ENCODE measurements at regions not wholly inside any gene's neighbourhood (a gene's known extent, or its start where the extent isn't known, plus 50 kb on each side); places are given as distances from the start of the nearest gene placed in this dataset.

- no peak for ATAC-seq
- TF ChIP-seq BACH2 (CRISPR knock-in tag; IDR thresholded peaks at IDR 0.05; ENCODE audit: borderline replicate concordance) (no peak), ESRRG (CRISPR knock-in tag; IDR thresholded peaks at IDR 0.05) (no peak), POU6F1 (CRISPR knock-in tag; IDR thresholded peaks at IDR 0.05; ENCODE audit: borderline replicate concordance, low read depth) (no peak), OSR1 (CRISPR knock-in tag; IDR thresholded peaks at IDR 0.05) (no peak), PPARA (CRISPR knock-in tag; IDR thresholded peaks at IDR 0.05; ENCODE audit: borderline replicate concordance) (no peak), ZNF8 (CRISPR knock-in tag; IDR thresholded peaks at IDR 0.05) (no peak), TCF4 (CRISPR knock-in tag; IDR thresholded peaks at IDR 0.05; ENCODE audit: borderline replicate concordance) (no peak)
- TF ChIP-seq, protein P1, sequence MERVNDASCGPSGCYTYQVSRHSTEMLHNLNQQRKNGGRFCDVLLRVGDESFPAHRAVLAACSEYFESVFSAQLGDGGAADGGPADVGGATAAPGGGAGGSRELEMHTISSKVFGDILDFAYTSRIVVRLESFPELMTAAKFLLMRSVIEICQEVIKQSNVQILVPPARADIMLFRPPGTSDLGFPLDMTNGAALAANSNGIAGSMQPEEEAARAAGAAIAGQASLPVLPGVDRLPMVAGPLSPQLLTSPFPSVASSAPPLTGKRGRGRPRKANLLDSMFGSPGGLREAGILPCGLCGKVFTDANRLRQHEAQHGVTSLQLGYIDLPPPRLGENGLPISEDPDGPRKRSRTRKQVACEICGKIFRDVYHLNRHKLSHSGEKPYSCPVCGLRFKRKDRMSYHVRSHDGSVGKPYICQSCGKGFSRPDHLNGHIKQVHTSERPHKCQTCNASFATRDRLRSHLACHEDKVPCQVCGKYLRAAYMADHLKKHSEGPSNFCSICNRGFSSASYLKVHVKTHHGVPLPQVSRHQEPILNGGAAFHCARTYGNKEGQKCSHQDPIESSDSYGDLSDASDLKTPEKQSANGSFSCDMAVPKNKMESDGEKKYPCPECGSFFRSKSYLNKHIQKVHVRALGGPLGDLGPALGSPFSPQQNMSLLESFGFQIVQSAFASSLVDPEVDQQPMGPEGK (CRISPR knock-in tag; IDR thresholded peaks at IDR 0.05; ENCODE audit: borderline replicate concordance): no peak
Measured at GRCh38 chr5:9863486-9863885, 233.3 kb upstream of the TAS2R1 start.

DNA sequence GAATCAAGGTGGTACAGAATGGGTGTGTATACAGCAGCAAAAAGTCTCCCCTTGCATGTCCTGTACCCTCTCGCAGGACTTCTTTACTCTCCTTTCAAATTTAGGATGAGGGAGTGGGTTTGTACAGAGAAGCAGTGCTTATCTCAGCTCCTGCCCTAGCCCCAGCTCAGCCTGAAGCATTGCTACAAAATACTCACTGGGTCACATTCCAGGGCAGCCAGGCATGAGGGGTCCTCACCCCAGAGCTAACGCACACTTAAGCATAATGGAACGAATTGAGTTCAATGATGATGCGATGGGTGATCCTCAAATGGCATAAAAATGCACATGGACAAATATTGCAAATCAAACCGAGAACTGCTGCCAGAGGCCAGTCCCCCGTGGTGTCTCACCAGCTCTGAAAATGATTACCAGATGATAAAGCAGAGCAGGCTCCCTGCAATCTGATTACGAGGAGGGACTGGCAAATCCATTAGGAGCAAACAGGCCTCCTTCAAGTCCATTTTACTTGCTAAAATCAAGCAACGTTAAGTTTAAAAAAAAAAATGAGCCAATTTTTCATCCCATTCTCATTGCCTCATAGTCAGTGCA, 231.6 kb upstream of the TAS2R1 start:
- peak; percentile 50; the same call in 2 of the 3 replicates for ATAC-seq
- no peak for TF ChIP-seq RARB (CRISPR knock-in tag; IDR thresholded peaks at IDR 0.05)
- TF ChIP-seq ZNF8 (CRISPR knock-in tag; IDR thresholded peaks at IDR 0.05): peak; percentile 73
- TF ChIP-seq GLIS3 (CRISPR knock-in tag; IDR thresholded peaks at IDR 0.05): no peak; the same call in 1 of the 2 replicates
- TF ChIP-seq TCF4 (CRISPR knock-in tag; IDR thresholded peaks at IDR 0.05; ENCODE audit: borderline replicate concordance): peak; percentile 95
- TF ChIP-seq TSHZ2 (CRISPR knock-in tag; IDR thresholded peaks at IDR 0.05): peak; percentile 69; the same call in 1 of the 2 replicates
- TF ChIP-seq ISL1 (CRISPR knock-in tag; IDR thresholded peaks at IDR 0.05): peak; percentile 68; the same call in 1 of the 2 replicates

DNA sequence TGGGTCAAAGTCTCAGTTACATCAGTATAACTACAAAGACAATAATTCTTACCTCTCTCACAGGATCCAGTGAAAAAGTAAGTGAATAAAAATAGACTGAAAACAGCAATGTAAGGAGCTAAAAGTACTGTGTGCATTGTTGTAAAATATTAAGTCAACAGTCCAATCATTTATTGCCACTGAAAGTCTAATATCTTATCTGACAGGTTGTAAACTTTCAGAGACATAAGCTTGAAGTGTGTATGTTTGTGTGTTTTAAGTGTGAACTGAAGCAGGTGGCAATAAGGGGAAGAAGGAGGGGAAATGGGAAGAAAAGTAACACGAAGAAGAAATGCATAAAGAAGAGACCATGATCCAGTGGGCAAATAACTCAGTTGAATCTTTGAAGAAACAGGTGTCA, 229.7 kb upstream of the TAS2R1 start:
- no peak for ATAC-seq
- TF ChIP-seq GLIS3 (CRISPR knock-in tag; IDR thresholded peaks at IDR 0.05): no peak
- no peak for TF ChIP-seq ZNF70 (CRISPR knock-in tag; IDR thresholded peaks at IDR 0.05)
- TF ChIP-seq, protein P1 (CRISPR knock-in tag; IDR thresholded peaks at IDR 0.05; ENCODE audit: borderline replicate concordance): no peak
- TF ChIP-seq ARNTL (CRISPR knock-in tag; IDR thresholded peaks at IDR 0.05; ENCODE audit: borderline replicate concordance, low read depth): no peak
- no peak for TF ChIP-seq ZNF565 (CRISPR knock-in tag; conservative IDR thresholded peaks at IDR 0.05; ENCODE audit: low read depth)
- no peak for TF ChIP-seq TSHZ2 (CRISPR knock-in tag; IDR thresholded peaks at IDR 0.05)
- no peak for TF ChIP-seq BACH2 (CRISPR knock-in tag; IDR thresholded peaks at IDR 0.05; ENCODE audit: borderline replicate concordance)
- TF ChIP-seq, protein P2, sequence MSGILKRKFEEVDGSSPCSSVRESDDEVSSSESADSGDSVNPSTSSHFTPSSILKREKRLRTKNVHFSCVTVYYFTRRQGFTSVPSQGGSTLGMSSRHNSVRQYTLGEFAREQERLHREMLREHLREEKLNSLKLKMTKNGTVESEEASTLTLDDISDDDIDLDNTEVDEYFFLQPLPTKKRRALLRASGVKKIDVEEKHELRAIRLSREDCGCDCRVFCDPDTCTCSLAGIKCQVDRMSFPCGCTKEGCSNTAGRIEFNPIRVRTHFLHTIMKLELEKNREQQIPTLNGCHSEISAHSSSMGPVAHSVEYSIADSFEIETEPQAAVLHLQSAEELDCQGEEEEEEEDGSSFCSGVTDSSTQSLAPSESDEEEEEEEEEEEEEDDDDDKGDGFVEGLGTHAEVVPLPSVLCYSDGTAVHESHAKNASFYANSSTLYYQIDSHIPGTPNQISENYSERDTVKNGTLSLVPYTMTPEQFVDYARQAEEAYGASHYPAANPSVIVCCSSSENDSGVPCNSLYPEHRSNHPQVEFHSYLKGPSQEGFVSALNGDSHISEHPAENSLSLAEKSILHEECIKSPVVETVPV (CRISPR knock-in tag; IDR thresholded peaks at IDR 0.05): no peak
- TF ChIP-seq PPARA (CRISPR knock-in tag; IDR thresholded peaks at IDR 0.05; ENCODE audit: borderline replicate concordance): no peak
- TF ChIP-seq ISL1 (CRISPR knock-in tag; IDR thresholded peaks at IDR 0.05): no peak
- no peak for TF ChIP-seq TCF4 (CRISPR knock-in tag; IDR thresholded peaks at IDR 0.05; ENCODE audit: borderline replicate concordance)

Data from SK-N-SH treated with all-trans-retinoic acid at 6 μM for 48 hours (cell line).